Erythroblast (primary cell): ENCODE measurements at regions not wholly inside any gene's neighbourhood (a gene's known extent, or its start where the extent isn't known, plus 50 kb on each side); places are given as distances from the start of the nearest gene placed in this dataset.
"Not testable (repeated sequence)": the region's sequence is repeated elsewhere in the genome, so short reads cannot be mapped to it uniquely, and the experiment has no call there.

Experiments used
- DNase-seq, 2 experiments: peaks; one replicate each; lab custom pipeline; 2025; lab: John Stamatoyannopoulos, UW
- GATA1 ChIP-seq: IDR thresholded peaks from 2 replicates; pipeline ENCODE4 v1.6.1; 2011; ENCODE audit warnings: low read depth, mild to moderate bottlenecking, control low read depth, low read length, moderate library complexity
- POLR2A ChIP-seq: IDR thresholded peaks from 2 replicates; pipeline ENCODE4 v1.6.1; 2011; ENCODE audit warnings: mild to moderate bottlenecking, low read length

DNA sequence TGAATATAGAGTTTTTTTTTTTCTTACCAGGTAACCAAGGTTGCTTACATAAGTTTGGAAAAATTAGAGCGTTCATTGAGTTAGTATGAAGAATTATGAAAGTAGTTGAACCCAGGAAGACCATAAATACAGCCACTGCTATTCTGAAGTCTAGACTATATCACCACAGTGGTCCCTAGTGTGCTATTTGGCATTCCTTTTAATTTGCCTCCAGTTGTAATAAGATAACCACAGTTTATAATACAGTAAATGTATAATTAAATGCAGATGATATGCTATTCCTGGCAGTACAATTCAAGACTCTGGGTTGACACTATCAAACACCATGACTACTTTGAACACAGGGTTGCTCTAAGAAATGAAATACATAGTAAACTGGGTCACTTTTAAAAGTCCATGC, 270.5 kb downstream of the BRINP2 start:
- TF ChIP-seq POLR2A: no peak
- no peak for TF ChIP-seq GATA1
- no peak for DNase-seq

DNA sequence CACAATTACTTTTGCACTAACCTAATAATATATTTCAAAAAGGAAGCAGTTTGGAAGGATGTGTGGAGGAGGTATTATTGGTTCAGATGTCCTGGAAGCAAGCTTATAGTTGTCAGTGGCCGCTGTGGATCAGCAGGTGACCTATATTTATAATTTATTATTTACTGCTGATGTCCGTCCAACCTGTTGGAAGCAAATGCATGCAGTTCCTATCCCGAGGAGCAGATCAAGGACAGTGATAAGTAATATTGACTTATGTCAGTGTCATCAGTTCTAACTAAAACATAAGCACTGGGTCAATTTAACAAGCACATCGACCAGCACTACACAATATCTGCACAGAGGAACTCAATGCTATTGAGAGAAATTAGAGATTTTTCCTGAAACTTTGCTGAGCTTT, 270.1 kb downstream of the BRINP2 start:
- TF ChIP-seq GATA1 (no peak), POLR2A (no peak)
- no peak for DNase-seq

DNA sequence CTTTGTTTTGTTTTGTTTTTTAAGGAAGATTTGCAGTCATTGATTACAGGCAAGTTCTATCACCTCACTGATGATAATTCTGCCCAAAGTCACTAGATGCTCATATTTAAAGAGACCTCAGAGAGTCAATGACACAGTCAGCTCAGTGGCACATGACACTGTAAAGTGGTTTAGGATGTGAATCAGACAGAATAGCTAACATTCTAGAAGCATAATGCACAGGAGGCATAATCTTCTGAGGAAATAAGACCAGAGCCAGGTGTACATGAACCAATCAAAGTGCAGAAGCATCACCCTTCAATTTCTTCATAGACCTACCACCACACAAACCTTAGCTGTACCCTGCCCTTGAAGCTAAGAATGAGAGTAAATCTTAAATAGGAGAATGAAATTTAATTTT, 268.5 kb downstream of the BRINP2 start:
- no peak for DNase-seq
- no peak for TF ChIP-seq POLR2A

DNA sequence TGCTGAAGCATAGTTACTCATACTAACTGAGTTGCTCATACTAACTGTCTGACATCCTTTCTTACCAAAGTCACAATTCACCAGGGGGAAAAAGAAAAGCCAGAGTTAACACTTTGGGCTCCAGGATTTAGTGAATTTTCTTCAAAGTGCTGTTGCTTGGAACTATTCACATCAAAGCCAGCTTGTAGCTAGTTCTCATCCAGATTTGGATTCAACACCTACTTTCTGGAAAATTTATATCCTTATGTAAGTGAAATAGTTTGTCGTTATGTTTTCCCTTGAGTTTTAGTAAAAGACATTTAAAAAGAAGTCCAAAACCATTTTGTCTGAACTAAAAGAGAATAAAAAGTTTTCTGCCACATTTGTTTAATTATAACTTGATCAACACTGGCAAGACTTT, 264.6 kb downstream of the BRINP2 start:
- DNase-seq: no peak
- TF ChIP-seq POLR2A: no peak
- TF ChIP-seq GATA1: no peak

DNA sequence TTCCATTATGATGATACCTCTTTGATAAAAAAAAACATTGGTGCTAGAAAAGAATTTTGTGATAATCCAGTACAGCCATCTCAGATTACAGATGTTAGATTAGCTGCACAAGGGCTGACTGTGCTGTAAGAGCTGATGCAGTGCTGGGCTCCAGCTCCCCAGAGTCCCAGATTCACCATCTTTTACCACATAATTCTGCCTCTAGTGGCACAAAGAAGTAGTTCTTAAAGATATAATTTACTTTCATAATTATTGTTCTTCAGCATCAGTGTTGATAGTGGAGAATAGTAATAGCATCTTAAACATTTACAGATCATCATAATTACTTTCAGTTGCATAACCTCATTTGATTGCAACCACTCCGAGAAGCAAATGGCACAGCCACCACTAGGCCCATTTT, 262.1 kb downstream of the BRINP2 start:
- no peak for DNase-seq
- TF ChIP-seq POLR2A: no peak
- TF ChIP-seq GATA1: no peak

DNA sequence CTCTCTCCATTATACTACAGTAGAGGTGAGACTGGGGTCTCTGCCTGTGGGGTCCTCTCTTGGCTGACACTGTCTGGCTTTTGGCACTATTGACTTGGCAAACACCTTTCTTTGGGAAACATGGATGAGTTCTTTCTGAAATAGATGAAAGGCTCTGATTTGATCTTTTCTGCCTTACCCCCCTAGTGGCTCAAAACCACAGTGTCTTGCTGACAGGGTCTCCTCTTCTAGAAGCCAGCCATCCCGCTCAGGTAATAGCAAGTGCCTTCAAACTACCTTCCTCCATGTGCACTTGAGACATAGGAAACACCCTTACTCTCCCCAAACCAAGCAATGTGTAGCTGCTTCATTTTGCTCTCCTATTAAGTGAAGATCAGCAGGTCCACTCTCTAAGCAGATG, 260.4 kb downstream of the BRINP2 start:
- TF ChIP-seq POLR2A (no peak), GATA1 (no peak)
- no peak for DNase-seq

DNA sequence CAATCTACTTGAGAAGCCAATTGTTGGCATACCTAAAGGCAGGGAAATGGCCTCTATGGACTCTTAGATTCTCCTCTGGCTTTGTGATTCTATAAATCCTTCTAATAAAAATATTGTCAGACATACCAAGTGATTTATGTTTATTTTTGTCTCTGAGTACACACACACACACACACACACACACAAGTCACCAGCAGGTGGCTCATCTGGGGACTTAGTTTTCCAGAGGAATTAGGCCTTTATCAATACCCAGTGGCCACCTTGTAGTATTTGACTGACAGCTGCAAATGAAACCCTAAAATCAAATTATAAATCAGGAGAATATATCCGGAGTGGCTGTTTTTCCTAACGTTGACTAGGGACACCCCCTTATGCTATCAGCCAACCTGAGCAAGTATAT, 258.5 kb downstream of the BRINP2 start:
- DNase-seq: no peak
- TF ChIP-seq POLR2A: no peak
- no peak for TF ChIP-seq GATA1

DNA sequence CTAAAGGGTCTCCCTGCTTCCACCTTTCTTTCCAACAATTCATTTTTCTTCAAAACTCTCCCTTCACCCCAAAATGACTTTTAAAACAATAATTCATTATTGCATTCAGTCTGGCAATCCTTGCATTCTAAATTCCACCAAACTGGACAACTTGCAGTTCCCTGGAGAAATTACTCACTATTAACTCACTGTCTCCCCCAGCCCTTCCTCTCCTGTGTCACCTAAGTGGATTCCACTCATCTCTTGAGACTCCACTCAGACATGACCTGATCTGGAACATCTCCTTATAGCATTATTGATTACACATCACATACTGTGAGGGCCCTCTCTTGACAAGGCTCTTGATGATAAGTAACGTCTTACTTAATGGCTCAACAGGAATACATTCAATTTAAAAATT, 257.1 kb downstream of the BRINP2 start:
- TF ChIP-seq GATA1 (no peak), POLR2A (no peak)

DNA sequence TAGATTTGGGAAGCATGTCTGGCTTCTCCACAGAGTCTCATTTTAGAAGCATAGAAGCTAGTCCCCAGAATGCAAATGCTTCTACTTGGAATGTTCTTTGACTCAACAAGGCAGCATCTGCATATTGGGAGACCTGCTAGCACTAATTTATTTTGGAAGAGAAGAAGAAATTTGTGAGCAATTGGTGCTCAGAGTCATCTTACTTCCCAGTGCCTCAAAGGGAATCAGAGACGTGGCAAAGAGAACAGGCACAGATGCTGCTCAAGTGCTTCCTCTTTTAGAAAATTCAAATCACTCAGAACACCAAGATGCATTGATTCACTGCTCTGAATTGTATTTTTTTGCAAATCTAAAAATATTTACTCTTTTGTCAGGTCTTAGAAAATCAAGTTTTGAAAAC, 255.7 kb downstream of the BRINP2 start:
- no peak for DNase-seq
- TF ChIP-seq GATA1: no peak
- TF ChIP-seq POLR2A: no peak

More for the DNA sequence above, 257.1 kb downstream of the BRINP2 start:
- DNase-seq: no peak

DNA sequence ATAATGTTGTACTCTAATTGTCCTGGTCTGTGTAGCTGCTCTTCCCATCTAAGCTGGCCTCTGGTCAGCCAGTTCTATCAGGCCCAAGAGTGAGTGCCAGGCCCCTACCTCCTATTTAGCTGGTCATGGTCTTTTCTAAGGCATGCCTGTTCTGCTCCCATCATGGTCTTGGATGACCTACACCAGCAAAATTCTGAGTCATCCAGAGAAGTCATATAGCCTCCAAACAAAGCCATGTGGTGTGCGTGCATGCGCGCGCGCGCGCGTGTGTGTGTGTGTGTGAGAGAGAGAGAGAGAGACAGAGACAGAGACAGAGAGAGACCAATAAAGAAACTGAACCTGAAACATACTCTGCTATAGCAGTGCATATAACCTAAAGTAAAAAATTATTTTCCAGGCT, 254.4 kb downstream of the BRINP2 start:
- no peak for DNase-seq
- TF ChIP-seq POLR2A (no peak), GATA1 (no peak)

DNA sequence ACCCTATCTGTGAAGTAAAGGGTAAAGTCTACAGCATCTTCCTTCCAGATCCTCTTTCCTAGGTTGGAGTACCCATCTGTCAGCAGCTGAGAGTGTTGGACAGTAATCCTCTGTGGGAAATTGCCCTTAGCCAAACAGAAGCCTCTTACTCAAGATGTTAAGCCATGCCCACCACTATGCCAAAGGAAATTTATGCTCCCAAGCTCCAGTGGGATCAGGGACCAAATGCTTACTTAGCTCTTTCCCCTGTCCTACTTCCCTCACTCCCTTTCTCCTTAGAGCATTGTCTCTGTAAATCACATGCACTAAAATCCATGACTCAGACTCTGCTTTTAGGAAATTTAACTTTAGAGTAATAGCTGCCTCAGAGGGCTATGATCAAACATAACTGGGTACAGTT, 254.0 kb downstream of the BRINP2 start:
- no peak for TF ChIP-seq GATA1
- no peak for TF ChIP-seq POLR2A
- DNase-seq: no peak

DNA sequence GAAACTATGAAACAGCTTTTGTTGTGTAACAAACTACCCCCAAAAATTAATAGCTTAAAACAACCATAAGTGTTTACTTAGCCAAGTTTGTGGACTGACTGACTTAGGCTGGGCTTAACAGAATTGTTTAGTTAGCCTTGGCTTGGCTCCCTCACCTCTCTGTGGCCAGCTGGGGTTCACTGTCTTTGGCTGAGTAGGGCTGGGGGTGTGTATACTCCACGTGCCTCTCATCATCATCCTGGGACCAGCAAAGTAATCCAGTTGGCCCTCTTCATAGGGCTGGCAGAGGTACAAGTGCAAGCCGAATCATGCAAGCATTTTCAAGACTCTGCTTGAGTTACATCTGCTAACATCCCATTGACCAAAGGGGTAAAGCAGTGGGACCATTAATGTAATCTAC, 252.3 kb downstream of the BRINP2 start:
- TF ChIP-seq GATA1 (no peak), POLR2A (no peak)
- no peak for DNase-seq

DNA sequence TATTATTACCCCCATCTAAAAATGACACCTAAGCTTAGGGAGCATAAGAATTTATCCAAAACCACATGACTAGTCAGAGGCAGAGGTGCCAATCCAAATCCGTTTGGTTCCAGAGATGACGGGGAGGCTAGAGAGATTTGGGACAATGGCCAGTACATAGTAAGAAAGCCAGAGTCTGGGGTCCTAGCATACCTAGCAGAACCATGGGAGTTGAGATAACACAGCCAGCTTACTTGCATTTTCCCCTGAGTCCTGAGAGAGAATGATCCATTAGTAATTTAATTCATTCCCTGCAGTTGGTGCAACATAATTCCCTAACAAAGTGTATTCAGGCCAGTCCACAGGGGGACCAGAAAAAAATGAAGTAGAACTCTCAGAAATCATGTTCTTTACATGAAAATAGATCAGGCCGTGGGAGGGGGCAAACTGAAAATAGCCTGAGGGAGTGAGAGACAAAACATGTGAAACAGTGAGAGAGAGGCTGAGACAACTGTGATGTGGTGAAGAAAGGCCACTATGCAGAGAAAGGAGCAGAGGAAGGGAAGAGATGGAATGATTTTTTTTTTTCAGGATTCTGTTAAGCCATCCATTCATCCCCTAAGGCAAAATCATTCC, 243.3 kb downstream of the BRINP2 start:
- TF ChIP-seq POLR2A: no peak
- no peak for TF ChIP-seq GATA1
- DNase-seq: no peak

DNA sequence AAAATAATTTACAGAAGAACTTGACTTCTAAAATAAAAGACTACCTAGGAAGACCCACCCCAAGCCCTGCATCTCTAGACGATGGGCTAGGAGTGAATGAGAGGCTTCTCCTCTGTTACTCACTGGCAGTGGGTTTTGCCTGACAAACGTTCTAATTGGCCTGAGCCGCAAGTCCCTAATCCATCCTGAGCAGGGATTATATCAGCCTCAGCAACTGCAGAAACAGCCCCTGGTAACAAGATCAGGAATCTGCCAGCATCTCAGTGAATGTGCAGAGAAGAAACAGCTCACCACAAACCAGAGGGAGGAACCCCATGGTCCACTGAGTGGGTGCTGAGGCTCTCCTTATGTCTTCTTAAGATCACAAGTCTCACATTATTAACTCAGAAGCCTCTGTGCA, 240.6 kb downstream of the BRINP2 start:
- TF ChIP-seq GATA1: no peak
- TF ChIP-seq POLR2A: no peak
- no peak for DNase-seq

DNA sequence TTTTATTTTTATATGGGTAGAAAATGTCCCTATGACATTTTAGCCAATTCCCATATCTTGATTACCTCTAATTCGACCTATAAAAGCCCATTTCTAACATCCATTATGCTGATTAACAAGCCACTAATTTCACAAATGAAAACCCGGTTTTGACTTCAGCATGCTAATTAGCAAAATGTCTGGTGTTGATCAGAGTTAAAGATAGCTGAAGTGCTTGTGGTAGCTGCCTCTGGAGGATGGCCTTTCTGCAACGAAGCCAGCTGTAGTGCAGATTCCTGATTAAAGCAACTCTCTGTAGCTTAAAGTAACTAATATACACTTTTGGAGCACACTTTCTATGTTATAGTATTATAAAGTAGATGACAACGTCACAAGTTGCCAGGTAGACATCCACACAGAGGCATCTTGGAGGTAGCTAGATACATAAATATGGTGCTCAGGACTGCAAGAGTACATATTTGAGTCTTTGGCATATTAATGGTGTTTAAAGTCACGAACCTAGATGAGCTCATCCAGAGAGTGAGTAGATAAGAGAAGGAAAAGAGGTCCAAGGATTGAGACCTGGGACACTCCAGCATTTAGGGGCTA, 239.5 kb downstream of the BRINP2 start:
- TF ChIP-seq POLR2A (no peak), GATA1 (no peak)
- DNase-seq: no peak

DNA sequence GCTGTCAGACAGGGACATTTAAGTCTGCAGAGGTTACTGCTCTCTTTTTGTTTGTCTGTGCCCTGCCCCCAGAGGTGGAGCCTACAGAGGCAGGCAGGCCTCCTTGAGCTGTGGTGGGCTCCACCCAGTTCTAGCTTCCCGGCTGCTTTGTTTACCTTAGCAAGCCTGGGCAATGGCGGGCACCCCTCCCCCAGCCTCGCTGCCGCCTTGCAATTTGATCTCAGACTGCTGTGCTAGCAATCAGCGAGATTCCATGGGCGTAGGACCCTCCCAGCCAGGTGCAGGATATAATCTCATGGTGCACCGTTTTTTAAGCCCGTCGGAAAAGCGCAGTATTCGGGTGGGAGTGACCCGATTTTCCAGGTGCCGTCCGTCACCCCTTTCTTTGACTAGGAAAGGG, 235.6 kb downstream of the BRINP2 start:
- not testable (repeated sequence) for DNase-seq
